DOHH2 (cell line): ENCODE measurements at regions not wholly inside any gene's neighbourhood (a gene's known extent, or its start where the extent isn't known, plus 50 kb on each side); places are given as distances from the start of the nearest gene placed in this dataset.

ENCODE experiments used
- CTCF ChIP-seq: fragments of 200-600 bp; sonication (generic); IDR thresholded peaks from one replicate; pipeline ENCODE4 v1.5.1; 2014; ENCODE audit warnings: antibody characterized with exemption, mild to moderate bottlenecking, low read depth, low read length; ENCODE audit not compliant: poor library complexity, severe bottlenecking
- EZH2phosphoT487 ChIP-seq: fragments of 200-600 bp; sonication (generic); IDR thresholded peaks from 2 replicates; pipeline ENCODE4 v1.6.1; 2017; ENCODE audit warnings: borderline replicate concordance, mild to moderate bottlenecking, antibody characterized with exemption, low read length, moderate library complexity, mixed read lengths

- TF ChIP-seq CTCF, result no peak
- TF ChIP-seq EZH2phosphoT487, result no peak
Measured at GRCh38 chr5:87944553-87945285, 323.9 kb downstream of the TMEM161B start.
